ENCODE measurements at regions not wholly inside any gene's neighbourhood (a gene's known extent, or its start where the extent isn't known, plus 50 kb on each side); places are given as distances from the start of the nearest gene placed in this dataset.
"Not testable (repeated sequence)": the region's sequence is repeated elsewhere in the genome, so short reads cannot be mapped to it uniquely, and the experiment has no call there.

GRCh38 chr1:82065916-82066315, 265.2 kb downstream of the ADGRL2 start:
- DNase-seq, result no peak

GRCh38 chr1:82064691-82065090, 264.0 kb downstream of the ADGRL2 start:
- no peak for DNase-seq

GRCh38 chr1:82062206-82062605, 261.5 kb downstream of the ADGRL2 start:
- no peak for DNase-seq

GRCh38 chr1:82059959-82060358, 259.2 kb downstream of the ADGRL2 start:
- no peak for DNase-seq

- no peak for DNase-seq
Measured at GRCh38 chr1:82057011-82057410, 256.3 kb downstream of the ADGRL2 start.

- not testable (repeated sequence) for DNase-seq
Measured at GRCh38 chr1:82055375-82055774, 254.6 kb downstream of the ADGRL2 start.

GRCh38 chr1:82052563-82052962, 251.8 kb downstream of the ADGRL2 start:
- DNase-seq, result no peak

- no peak for DNase-seq
Measured at GRCh38 chr1:82048596-82048995, 247.9 kb downstream of the ADGRL2 start.

- DNase-seq, result no peak
Measured at GRCh38 chr1:82045221-82045620, 244.5 kb downstream of the ADGRL2 start.

GRCh38 chr1:82044536-82044935, 243.8 kb downstream of the ADGRL2 start:
- DNase-seq, result no peak

- no peak for DNase-seq
Measured at GRCh38 chr1:82044111-82044510, 243.4 kb downstream of the ADGRL2 start.

GRCh38 chr1:82042306-82043060, 241.7 kb downstream of the ADGRL2 start:
- no peak for DNase-seq
